HK-2 (cell line): ENCODE measurements at regions not wholly inside any gene's neighbourhood (a gene's known extent, or its start where the extent isn't known, plus 50 kb on each side); places are given as distances from the start of the nearest gene placed in this dataset.
"Not testable (repeated sequence)": the region's sequence is repeated elsewhere in the genome, so short reads cannot be mapped to it uniquely, and the experiment has no call there.

Experiments
- DNase-seq: peaks from one replicate; pipeline ENCODE4 v3.0.0-alpha.2; 2018; ENCODE audit not compliant: unreplicated experiment

GRCh38 chr14:30363219-30363880 is 195.6 kb upstream of the G2E3 start:
- DNase-seq: not testable (repeated sequence)

DNA sequence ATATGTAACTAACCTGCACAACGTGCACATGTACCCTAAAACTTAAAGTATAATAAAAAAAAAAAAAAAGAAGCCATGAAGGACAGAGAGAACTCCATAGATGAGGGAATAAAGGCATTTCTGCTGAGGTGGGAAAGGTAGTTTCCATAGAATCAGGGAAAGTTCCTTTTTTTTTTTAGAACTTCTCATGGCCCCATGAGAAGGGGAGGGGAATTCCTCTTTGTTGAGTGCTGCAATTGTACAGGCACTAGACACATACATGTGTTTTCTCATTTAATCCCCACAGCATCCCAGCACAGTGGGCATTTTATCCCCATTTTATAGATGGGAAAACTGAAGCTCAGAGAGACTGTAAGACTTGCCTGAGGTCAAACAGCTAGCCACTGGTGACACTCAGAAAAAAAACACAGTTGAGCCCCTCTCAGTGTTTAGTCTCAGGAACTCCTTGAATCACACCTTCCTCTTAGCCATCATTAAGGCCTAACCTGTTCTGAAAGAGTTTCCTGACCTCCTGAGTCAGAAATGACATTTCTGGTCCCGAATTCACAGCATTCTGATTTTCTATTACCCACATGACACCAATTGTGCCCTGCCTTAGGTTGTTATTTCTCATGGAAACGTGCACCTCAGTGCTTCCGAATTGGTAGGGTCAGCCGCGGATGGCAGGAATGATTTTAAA is 189.3 kb upstream of the G2E3 start:
- no peak for DNase-seq

DNA sequence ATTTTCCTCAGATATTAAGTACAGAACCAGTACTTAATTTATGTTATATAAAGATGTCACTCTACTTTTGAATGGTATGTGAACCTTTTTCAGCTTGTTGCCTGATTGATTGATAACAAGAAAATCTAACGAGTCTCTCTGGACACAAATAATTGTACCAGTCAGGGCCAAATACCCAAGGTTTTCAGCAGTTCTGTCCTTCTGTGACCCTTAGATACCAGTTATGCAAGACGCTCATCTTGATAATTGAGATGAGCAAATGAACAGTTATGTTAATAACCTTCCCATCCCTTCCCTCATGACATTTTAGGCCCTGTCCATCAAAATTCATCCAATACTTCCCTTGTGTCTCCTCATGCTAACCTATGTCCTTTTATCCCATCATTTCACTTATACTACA is 185.9 kb upstream of the G2E3 start:
- no peak for DNase-seq

- DNase-seq: no peak
Measured at GRCh38 chr14:30373526-30373925, 185.4 kb upstream of the G2E3 start.

GRCh38 chr14:30375296-30375892 is 183.6 kb upstream of the G2E3 start:
- DNase-seq: peak; percentile 49

GRCh38 chr14:30381861-30382480 is 177.0 kb upstream of the G2E3 start:
- DNase-seq: no peak

DNA sequence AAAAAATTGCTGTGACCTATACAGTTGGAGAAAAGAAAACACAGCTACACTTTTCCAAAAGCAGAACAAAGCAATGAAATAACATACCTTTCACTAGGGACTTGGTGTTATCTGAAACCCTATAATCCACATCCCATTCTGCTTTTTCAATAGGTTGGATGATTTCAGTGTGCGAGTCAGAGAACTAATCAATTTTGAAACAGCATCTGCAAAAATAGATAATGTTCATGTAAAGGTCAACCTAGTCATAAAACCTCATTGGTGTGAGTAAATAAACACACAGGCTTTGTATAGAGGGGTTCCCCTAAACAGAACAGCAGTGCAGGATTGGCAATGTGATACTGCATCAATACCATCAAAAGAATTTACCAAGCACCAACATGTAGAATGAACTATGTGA is 173.0 kb upstream of the G2E3 start:
- no peak for DNase-seq

DNA sequence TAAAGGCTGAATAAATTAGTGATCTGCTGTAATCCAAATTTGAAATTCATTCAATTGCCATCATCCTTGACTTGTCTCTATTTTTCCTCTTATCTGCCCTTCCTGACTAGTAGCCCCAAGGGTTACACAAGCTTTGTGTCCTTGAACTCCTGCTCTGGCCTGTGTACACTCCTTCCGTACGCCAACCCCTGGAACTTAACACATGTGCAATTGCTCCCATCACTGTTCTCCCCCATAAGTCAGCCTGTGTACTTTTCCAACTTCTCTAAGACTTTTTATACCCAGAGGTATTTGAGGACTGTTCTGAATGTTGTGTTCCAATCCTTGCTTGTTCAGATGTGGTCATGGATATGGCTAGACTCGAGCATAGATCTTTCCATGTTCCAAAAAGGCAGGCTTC is 171.1 kb upstream of the G2E3 start:
- DNase-seq: no peak

GRCh38 chr14:30389134-30389876 is 169.7 kb upstream of the G2E3 start:
- no peak for DNase-seq

DNA sequence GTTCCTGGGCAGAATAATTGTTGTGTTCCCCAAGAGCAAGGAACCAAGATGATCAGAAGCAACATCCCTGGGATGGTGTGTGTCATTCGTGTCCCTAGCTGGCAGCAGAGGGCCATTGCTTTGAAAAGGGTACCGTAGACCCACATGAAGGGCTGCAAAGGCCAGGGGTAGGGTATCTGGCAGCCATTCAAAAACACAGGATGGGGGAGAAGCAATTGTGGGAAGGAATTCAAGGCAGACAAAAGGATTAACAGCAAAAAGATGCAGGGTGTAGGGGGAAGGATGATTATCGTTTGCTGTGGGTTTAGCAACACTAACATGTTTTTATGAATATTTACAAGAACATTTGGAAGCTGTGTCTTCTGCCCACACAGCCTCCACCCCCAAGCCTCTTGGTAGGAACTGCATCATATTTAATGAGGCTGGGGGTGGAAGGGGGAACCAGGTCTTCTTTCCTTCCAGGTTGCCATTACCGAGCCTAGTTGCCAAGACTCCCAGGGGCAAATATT is 169.0 kb upstream of the G2E3 start:
- no peak for DNase-seq

DNA sequence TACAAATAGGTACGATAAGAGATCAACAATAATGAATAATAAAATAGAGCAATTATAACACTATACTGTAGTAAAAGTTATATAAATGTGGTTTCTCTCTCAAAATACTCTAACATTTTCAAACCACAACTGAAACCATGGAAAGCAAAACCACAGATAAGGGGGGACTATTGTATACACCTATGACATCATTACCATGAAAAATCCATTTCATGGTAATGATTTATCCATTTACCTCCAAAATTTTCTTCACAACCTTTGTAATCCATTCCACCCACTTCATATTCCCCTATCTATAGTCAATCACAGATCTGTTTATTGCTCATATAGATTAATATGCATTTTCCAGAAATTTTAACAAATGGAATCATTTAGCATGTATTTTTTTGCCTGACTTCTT is 163.9 kb upstream of the G2E3 start:
- no peak for DNase-seq

- no peak for DNase-seq
Measured at GRCh38 chr14:30402846-30403245, 156.1 kb upstream of the G2E3 start.

GRCh38 chr14:30403791-30404190 is 155.2 kb upstream of the G2E3 start:
- no peak for DNase-seq

DNA sequence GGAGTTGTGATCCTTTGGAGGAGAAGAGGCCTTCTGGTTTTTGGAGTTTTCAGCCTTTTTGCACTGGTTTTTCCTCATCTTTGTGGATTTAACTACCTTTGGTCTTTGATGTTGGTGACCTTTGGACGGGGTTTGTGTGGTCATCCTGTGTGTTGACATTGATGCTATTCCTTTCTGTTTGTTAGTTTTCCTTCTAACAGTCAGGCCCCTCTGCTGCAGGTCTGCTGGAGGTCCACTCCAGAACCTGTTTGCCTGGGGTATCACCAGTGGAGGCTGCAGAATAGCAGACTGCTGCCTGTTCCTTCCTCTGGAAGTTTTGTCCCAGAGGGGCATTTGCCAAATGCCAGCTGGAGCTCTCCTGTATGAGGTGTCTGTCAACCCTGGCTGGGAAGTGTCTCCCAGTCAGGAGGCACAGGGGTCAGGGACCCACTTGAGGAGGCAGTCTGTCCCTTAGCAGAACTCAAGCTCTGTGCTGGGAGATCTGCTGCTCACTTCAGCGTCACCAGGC is 149.4 kb upstream of the G2E3 start:
- not testable (repeated sequence) for DNase-seq

GRCh38 chr14:30410986-30411385 is 148.0 kb upstream of the G2E3 start:
- DNase-seq: no peak

- DNase-seq: not testable (repeated sequence)
Measured at GRCh38 chr14:30413184-30413583, 145.8 kb upstream of the G2E3 start.

DNA sequence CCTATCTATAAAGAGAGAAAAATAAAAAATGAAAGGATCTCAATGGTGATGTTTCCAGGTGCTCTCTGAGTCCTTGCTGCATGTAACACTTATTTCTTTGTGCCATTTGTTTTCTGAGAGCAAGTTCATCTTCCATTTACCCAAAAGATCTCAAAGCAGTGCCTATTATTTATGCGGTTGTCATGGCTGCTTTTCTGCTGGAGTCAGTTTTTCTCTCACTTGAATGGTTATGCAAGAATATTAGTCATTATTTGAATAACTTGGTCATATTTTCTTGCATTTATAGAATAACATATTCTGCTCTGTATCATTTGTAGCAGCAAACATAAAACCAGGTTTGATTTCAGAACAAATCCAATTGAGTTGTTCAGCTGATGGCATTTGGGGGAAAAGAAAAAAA is 141.8 kb upstream of the G2E3 start:
- no peak for DNase-seq

GRCh38 chr14:30417999-30418398 is 141.0 kb upstream of the G2E3 start:
- DNase-seq: no peak

DNA sequence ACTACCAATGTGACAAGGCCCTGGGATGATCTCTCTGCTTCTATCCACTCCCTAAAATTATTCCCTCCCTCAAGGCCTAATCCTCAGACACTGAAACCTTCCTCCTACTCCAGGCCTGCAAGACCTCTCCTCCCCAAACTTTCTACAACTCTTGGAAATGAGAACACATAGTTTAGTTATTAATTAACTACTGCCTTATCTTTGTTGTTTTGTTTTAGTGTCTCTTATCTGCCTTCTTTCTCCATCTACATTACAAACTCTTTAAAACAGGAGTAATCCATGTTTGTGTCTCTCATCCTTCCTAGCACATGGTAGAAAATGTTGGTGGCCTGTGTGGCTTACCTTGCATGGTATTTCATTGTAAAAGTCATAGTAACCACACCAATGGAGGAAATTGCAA is 139.9 kb upstream of the G2E3 start:
- no peak for DNase-seq

GRCh38 chr14:30420515-30420914 is 138.4 kb upstream of the G2E3 start:
- DNase-seq: no peak

DNA sequence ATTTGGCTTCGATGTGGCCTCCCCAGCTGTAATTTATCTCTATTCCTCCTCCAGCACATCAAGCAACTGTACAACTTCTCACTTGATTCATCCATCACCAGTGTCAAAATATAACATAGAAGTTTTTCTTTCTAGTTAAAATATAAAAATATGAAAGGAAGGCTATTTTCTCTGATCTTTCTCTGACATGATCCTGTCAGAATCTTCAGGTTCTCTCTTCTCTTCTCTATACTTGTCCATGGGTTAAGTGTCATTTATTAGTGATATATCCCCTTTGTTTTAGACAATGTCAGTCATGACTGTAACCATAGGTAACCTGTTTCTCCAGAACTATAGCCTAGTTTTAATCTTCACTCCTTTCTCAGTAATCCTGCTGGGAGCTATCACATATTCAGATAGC is 132.5 kb upstream of the G2E3 start:
- no peak for DNase-seq

DNA sequence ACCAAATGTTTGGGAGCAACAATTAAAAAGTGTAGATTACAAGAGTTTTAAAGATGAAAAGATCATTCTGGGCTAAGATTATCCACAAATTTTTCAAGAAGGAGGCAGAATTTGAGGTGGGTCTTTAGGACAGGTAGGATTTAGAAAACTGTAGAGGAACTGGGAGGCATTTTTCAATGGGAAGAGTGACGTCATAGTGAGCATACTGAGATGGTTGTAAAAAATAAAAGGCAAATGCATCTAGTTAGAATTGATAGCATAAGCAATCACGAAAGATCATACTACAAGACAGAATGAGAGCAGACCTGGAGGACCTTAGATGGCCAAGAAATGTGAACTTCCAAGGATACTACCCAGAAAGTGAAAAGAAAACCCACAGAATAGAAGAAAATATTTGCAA is 131.6 kb upstream of the G2E3 start:
- no peak for DNase-seq
